Hematopoietic multipotent progenitor cell treated with erythropoietin and hydrocortisone succinate and interleukin-3 and kit ligand, for 8 days (in vitro differentiated cells): ENCODE measurements at regions not wholly inside any gene's neighbourhood (a gene's known extent, or its start where the extent isn't known, plus 50 kb on each side); places are given as distances from the start of the nearest gene placed in this dataset.
"Not testable (repeated sequence)": the region's sequence is repeated elsewhere in the genome, so short reads cannot be mapped to it uniquely, and the experiment has no call there.

Experiments used
- DNase-seq: peaks from one replicate; pipeline ENCODE4 v3.0.0-alpha.2; 2015

GRCh38 chr2:16037808-16038457 is 97.6 kb downstream of the MYCN start:
- no peak for DNase-seq

GRCh38 chr2:16036951-16037350 is 96.6 kb downstream of the MYCN start:
- DNase-seq: no peak

DNA sequence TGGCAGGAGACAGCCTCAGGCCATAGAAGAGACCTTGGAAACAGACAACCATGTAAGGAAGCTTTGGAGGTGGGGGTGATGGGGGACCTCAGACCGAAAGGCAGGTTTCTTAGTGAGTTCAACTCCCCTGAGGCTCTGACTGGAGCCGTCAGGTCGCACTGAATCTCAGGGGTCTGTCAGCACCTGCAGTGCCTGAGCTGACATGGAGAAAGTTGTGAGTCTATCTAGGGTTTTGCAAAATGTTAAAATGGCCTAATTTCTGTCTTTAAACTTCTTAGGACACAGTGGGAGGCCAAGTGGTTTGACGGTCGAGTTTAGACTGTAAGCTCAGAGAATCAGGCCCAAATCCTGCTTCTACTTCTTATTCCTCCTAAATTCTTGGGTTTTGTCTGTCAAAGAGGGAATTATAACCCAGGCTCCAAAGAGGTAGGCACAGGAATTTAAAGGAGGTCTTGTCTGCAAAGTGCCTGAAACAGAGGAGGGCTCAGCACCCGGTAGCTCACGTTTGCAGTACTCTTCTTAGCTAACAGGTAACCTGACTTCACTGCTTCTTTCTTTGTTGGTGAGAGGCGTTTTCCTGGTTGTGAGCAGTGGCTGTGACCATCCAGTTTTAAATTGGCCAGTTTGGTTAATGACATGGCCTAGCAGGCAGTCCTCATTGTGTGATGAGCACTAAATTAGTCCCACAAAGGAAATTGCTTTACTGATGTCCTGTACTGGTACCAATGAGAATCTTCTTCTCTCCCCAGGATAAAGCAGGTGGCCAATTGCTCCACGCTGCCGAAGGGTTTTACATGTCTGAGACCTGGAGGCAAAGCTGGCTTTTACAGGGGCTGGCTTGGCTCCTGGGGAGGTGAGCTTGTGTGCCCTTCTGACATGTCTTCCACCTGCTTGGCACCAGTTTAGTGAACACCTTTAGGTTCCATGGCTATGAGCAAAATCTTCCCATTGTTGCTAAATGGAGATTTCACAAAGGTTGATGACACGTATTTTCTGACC is 95.7 kb downstream of the MYCN start:
- DNase-seq: no peak

DNA sequence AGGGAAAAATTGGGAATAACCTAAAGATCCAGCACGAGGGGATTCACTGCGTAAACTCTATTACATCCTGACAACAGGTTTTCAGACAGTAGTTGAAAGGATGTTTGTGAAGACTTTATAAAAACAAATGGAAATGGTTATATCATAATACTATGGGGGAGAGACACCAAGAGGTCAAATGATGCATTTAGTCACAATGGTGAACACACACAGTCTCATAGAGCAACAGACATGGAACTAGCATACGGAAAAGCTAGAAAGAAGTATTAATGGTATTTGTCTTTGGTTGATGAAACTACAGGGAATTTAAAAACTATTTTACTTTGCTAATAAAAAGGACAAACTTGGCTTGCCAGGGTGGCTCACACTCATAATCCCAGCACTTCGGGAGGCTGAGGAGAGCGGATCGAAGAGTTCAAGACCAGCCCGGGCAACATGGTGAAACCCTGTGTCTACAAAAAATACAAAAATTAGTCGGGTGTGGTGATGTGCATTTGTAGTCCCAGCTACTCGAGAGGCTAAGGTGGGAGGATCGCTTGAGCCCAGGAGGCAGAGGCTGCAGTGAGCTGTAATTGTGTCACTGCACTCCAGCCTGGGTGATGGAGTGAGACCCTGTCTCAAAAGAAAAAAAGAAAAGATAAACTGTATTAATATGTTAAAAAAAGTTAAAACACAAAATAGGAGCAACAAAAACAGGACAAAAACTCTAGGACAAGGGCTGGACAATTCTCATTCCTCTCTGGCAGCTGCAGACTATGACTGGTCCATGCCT is 94.8 kb downstream of the MYCN start:
- no peak for DNase-seq

GRCh38 chr2:16034151-16034974 is 94.0 kb downstream of the MYCN start:
- DNase-seq: no peak

DNA sequence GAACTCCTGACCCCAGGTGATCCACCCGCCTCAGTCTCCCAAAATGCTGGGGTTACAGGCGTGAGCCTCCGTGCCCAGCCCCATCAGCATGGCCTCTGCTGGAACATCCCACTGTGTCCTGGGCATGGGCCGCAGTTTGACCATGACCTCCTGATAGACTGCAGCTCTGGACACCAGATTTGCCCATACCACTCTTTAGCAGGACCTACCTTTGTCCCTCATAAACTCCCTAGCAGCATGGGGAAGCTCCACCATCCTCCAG is 92.6 kb downstream of the MYCN start:
- DNase-seq: no peak

DNA sequence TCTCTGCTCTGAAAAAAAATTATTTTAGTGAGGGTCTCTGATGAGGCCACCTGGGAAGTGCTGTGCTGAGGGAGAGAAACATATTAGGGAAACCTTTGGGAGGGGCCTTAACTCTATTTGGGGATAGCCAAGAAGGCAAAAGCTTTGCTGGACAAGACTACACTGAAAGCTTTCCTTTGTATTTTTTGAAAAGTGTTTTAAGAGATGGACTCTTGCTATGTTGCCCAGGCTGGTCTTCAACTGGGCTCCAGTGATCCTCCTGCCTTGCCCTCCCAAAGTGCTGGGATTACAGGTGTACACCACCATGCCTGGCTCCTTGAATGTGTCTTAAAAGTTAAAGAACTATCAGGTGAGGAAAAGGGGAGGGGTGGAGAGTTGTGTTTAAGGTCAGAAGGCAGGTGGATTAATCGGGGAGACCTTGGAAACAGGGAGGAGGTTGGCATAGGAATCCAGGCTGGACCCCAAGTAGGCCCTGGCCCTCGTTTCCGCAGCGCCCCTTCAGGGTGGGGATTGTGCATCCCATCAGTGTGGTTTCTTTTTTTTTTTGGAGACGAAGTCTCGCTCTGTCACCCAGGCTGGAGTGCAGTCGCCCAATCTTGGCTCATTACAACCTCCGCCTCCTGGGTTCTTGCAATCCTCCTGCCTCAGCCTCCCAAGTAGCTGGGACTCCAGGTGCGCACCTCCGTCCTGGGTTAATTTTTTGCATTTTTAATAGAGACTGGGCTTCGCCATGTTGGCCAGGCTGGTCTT is 92.1 kb downstream of the MYCN start:
- no peak for DNase-seq

- DNase-seq: no peak
These were observed 91.5 kb downstream of the MYCN start for GRCh38 chr2:16031848-16032159.

- DNase-seq: no peak
These were observed 90.9 kb downstream of the MYCN start for GRCh38 chr2:16031058-16031847.

- DNase-seq: no peak
These were observed 90.1 kb downstream of the MYCN start for GRCh38 chr2:16030206-16031057.

GRCh38 chr2:16028644-16029043 is 88.3 kb downstream of the MYCN start:
- DNase-seq: no peak

DNA sequence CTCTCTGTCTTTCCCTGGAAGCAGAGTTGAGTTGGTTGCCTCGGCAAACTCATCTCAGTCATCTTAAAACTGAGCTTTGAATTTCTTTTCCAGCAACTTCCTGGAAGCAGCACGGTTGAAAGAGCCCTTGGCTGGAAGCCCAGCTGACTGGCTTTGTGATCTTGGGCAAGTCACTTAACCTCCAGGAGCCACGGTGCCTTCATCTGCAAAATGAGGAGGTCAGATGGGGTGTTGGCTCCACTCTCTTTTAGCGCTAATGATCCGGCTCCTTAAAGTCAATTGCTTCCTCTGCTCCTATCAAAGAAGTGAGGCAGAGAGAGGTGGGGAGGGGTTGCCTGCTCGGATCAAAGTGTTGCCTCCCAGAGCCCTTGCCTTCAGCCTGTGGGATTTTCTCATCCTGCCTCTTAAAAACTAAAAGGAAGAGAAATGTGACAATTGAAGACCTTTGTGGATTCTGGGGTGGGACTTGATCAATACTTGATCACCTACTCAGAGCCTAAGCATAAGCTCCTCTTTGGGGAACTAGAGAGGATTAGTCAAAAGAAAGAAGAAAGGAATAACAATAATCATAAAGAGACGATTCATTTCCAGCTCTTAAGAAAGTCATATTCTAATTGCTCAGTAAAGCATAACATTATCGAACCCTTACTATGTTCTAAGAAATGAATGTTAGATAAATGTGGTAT is 86.6 kb downstream of the MYCN start:
- no peak for DNase-seq

DNA sequence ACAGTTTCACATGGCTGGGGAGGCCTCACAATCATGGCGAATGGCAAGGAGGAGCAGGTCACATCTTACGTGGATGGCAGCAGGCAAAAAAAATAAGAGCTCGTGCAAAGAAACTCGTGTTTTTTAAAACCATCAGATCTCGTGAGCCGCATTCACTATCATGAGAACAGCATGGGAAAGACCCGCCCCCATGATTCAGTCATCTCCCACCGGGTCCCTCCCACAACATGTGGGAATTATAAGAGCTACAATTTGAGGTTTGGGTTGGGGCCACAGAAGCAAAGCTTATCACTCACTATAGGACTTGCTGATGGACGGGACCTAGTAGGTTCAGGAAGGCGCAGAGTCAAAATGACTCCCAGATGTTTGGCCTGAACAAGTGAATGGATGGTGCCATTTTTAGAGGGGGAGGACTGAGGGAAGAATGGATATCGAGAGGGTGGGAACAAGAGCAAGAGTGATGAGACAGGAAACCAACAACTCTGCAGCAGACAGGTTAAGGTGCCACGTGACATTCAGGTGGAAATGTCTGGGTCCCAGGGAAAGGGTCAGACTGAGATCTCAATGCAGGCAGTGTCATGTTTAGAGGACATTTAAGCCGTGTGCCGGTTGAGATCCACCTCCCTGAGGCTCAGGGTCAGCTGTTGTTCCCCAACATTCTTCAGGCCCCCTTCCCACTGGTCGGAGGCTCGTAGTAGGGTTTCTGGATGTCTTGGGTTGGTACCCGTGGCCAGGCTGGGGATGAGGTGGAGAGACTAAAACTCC is 85.7 kb downstream of the MYCN start:
- no peak for DNase-seq

DNA sequence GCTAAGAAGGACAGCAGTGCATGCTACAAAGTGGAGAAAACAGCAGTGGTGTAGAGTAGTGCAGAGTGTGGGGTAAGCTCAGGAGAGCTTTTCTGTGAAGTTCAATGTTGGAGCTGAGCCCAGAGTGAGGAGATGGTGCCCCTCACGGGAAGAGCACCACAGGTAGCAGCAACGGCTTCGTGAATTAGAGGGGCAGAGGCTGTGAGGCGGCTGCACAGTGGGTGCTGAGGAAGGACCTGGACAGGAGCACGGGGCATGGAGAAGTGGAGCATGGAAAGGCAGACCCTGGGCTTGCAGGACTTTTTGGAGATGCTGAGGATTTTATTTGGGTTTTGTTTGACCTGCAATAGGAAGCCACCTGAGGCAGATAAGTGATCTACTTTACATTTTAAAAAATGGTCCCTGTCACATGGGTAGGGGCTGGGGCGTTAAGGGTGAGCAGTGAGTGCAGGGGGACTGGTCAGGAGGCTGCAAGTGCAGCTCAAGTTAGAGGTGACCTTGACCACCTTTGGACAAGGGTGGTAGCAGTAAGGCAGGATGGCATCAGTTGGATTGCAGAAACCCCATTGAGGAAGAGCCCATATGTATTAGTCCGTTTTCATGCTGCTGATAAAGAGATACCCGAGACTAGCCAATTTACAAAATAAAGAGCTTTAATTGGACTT is 85.0 kb downstream of the MYCN start:
- DNase-seq: no peak

GRCh38 chr2:16024628-16025027 is 84.3 kb downstream of the MYCN start:
- not testable (repeated sequence) for DNase-seq

DNA sequence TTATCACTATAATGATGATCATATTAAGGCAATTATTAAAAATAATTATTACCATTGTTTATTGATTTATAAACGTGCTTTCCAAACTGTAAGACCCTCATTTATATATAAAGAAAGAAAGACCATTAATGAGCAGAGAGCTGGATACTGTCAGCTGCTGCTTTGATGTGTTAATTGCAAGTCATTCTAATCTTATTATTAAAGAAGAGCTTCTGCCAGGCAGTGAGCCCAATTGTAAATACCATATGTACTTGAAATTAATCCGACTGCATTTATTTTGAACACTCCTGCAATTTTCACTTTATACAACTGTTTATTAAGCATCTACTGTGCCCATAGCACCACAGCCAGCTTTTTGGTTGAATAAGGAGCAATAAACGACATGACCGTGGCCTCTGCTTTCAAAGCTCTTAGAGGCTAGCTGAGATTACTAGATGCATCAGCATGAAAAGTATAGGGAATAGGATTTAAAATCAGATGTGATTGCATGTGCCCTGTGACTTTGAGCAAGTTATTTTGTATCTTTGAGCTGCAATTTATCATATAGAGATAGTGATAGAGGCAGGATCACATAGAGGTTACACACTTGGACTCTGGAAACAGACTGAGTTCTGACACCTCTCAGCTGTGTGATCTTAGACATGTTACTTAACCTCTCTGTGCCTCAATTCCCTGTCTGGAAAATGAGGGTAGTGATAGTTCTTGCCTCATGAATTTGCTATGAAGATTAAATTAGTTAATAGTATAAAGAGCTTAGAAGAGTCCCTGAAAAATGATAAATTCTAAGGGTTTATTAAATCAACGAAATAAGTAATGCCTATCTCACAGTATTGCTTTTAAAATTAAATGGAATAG is 83.4 kb downstream of the MYCN start:
- no peak for DNase-seq

GRCh38 chr2:16022548-16023240 is 82.3 kb downstream of the MYCN start:
- no peak for DNase-seq
